ENCODE measurements at regions not wholly inside any gene's neighbourhood (a gene's known extent, or its start where the extent isn't known, plus 50 kb on each side); places are given as distances from the start of the nearest gene placed in this dataset.

GRCh38 chr4:127224556-127224955 is 408.2 kb upstream of the INTU start (continued):
- TF ChIP-seq ATF3 (CRISPR knock-in tag; conservative IDR thresholded peaks at IDR 0.05) (no peak), MAX (CRISPR knock-in tag; IDR thresholded peaks at IDR 0.05) (no peak), JUN (CRISPR knock-in tag; IDR thresholded peaks at IDR 0.05) (no peak), USF1 (CRISPR knock-in tag; IDR thresholded peaks at IDR 0.05) (no peak), ZNF416 (CRISPR knock-in tag; IDR thresholded peaks at IDR 0.05) (no peak), MXD4 (CRISPR knock-in tag; IDR thresholded peaks at IDR 0.05; ENCODE audit: borderline replicate concordance) (no peak), ATF2 (CRISPR knock-in tag; IDR thresholded peaks at IDR 0.05; ENCODE audit: borderline replicate concordance, low read depth) (no peak), ZNF317 (CRISPR knock-in tag; IDR thresholded peaks at IDR 0.05; ENCODE audit: borderline replicate concordance, low read depth) (no peak), E2F1 (CRISPR knock-in tag; IDR thresholded peaks at IDR 0.05) (no peak), MLX (CRISPR knock-in tag; IDR thresholded peaks at IDR 0.05) (no peak), NR2C2 (CRISPR knock-in tag; IDR thresholded peaks at IDR 0.05) (no peak)

GRCh38 chr4:127229855-127230608 is 402.7 kb upstream of the INTU start:
- Mint-ChIP-seq H3K4me1 (peaks cover 14% of the 10 kb centered on the region), H3K27me3 (ENCODE audit: low read depth) (no peaks in the 10 kb centered on the region), H3K9me3 (0 out of 2 replicates have a peak, but pooled peaks cover 4% of the 10 kb centered on the region), H3K36me3 (peaks cover 3% of the 10 kb centered on the region; the same call in 1 of the 2 replicates), H3K4me3 (no peak overlapping the region), H3K27ac (no peak overlapping the region)
- no peak for DNase-seq (ENCODE audit: low spot score)
- ATAC-seq, result no peak
- ChIA-PET POLR2A (no interaction called here), CTCF (no interaction called here)
- TF ChIP-seq FOXP4 (CRISPR knock-in tag; IDR thresholded peaks at IDR 0.05) (no peak), CREB1 (CRISPR knock-in tag; IDR thresholded peaks at IDR 0.05) (no peak), MXD4 (CRISPR knock-in tag; IDR thresholded peaks at IDR 0.05; ENCODE audit: borderline replicate concordance) (no peak), USF2 (CRISPR knock-in tag; IDR thresholded peaks at IDR 0.05) (no peak), ZNF232 (CRISPR knock-in tag; IDR thresholded peaks at IDR 0.05) (no peak), SMAD3 (CRISPR knock-in tag; IDR thresholded peaks at IDR 0.05; ENCODE audit: borderline replicate concordance) (no peak), JAZF1 (CRISPR knock-in tag; IDR thresholded peaks at IDR 0.05) (no peak), SP1 (CRISPR knock-in tag; conservative IDR thresholded peaks at IDR 0.05) (no peak), PRRX2 (CRISPR knock-in tag; IDR thresholded peaks at IDR 0.05) (no peak)
